Retinal pigment epithelial cell (primary cell): ENCODE measurements at regions not wholly inside any gene's neighbourhood (a gene's known extent, or its start where the extent isn't known, plus 50 kb on each side); places are given as distances from the start of the nearest gene placed in this dataset.
"Not testable (repeated sequence)": the region's sequence is repeated elsewhere in the genome, so short reads cannot be mapped to it uniquely, and the experiment has no call there.

Experiments used
- DNase-seq: peaks from one replicate; pipeline ENCODE4 v3.0.0-alpha.2; 2010; ENCODE audit warnings: low read depth
- H3K4me3 ChIP-seq: 2 replicates; pipeline ENCODE4 v1.5.1; 2011; ENCODE audit warnings: mild to moderate bottlenecking, low read length, control low read depth, moderate library complexity
- CTCF ChIP-seq: conservative IDR thresholded peaks from 2 replicates; pipeline ENCODE4 v1.5.1; 2011; ENCODE audit warnings: low read depth, low read length, control low read depth, inconsistent platforms

- DNase-seq = no peak
- no peak overlapping the region for H3K4me3 ChIP-seq
- no peak for TF ChIP-seq CTCF
Observed at GRCh38 chr5:99187611-99188010, 258.8 kb upstream of the CHD1 start.

- TF ChIP-seq CTCF = no peak
- H3K4me3 ChIP-seq = no peak overlapping the region
- DNase-seq = no peak
Observed at GRCh38 chr5:99179206-99179605, 250.4 kb upstream of the CHD1 start.

- no peak overlapping the region for H3K4me3 ChIP-seq
- TF ChIP-seq CTCF = no peak
- DNase-seq = no peak
Observed at GRCh38 chr5:99177796-99178195, 249.0 kb upstream of the CHD1 start.

- no peak for TF ChIP-seq CTCF
- no peak overlapping the region for H3K4me3 ChIP-seq
- DNase-seq = no peak
Observed at GRCh38 chr5:99176186-99176585, 247.4 kb upstream of the CHD1 start.

GRCh38 chr5:99169309-99169708, 240.5 kb upstream of the CHD1 start:
- no peak for DNase-seq
- TF ChIP-seq CTCF = peak; percentile 53
- no peak overlapping the region for H3K4me3 ChIP-seq

- not testable (repeated sequence) for H3K4me3 ChIP-seq
Observed at GRCh38 chr5:99161538-99161937, 232.7 kb upstream of the CHD1 start.

GRCh38 chr5:99156688-99157087, 227.9 kb upstream of the CHD1 start:
- TF ChIP-seq CTCF = no peak
- no peak overlapping the region for H3K4me3 ChIP-seq
- DNase-seq = no peak

More at GRCh38 chr5:99161538-99161937, 232.7 kb upstream of the CHD1 start:
- DNase-seq = not testable (repeated sequence)

- not testable (repeated sequence) for DNase-seq, H3K4me3 ChIP-seq
Observed at GRCh38 chr5:99143283-99143795, 214.5 kb upstream of the CHD1 start.
